Activated T-helper 1 cell treated with Interleukin-2 at 50 U/mL for 16 hours (primary cell): ENCODE measurements at regions not wholly inside any gene's neighbourhood (a gene's known extent, or its start where the extent isn't known, plus 50 kb on each side); places are given as distances from the start of the nearest gene placed in this dataset.

ENCODE experiments used
- DNase-seq: peaks from one replicate; pipeline ENCODE4 v3.0.0-alpha.2; 2020; ENCODE audit warnings: low read depth

- DNase-seq = no peak
These were observed 139.1 kb upstream of the GSE1 start for GRCh38 chr16:85473909-85474620.

- no peak for DNase-seq
These were observed 138.4 kb upstream of the GSE1 start for GRCh38 chr16:85474621-85475217.

GRCh38 chr16:85475233-85475632 is 137.9 kb upstream of the GSE1 start:
- DNase-seq = no peak

GRCh38 chr16:85475691-85476300 is 137.3 kb upstream of the GSE1 start:
- DNase-seq = no peak

DNA sequence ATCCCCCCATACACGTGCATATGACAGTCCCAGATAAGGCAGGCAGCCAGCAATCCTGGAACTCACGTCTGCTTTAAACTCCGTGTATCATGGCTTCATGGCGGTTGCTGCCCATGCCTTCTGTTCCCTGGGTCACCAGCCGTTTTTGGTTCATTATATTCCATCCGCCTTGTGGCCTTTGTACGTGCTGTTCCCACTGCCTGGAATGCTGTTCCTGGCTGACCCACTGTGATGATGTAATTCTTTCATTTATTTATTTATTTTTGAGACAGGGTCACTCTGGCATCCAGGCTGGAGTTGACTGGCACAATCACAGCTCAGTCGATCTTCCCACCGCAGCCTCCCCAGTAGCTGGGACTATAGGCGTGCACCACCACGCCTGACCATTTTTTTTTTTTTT is 136.7 kb upstream of the GSE1 start:
- DNase-seq = no peak

DNA sequence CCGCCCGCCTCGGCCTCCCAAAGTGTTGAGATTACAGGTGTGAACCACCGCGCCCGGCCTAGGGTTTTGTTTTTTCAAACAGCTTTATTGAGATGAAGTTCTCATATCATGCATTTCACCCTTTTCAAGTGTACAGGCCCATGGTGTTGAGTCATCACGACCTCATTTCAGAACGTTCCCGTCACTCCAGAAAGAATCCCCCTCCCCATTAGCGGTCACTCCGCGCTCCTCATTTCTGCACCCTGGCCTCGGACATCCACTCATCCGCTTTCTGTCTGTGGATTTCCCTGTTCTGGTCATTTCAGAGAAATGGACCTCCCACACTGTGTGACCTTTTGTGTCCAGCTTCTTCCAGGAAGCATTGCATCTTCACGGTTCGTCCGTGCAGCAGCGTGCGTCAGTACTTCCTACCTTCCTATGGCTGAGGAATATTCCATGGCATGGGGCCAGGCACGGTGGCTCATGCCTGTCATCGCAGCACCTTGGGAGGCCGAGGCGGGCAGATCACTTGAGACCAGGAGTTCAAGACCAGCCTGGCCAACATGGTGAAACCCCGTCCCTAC is 135.2 kb upstream of the GSE1 start:
- DNase-seq = no peak

GRCh38 chr16:85479972-85480726 is 133.0 kb upstream of the GSE1 start:
- no peak for DNase-seq

DNA sequence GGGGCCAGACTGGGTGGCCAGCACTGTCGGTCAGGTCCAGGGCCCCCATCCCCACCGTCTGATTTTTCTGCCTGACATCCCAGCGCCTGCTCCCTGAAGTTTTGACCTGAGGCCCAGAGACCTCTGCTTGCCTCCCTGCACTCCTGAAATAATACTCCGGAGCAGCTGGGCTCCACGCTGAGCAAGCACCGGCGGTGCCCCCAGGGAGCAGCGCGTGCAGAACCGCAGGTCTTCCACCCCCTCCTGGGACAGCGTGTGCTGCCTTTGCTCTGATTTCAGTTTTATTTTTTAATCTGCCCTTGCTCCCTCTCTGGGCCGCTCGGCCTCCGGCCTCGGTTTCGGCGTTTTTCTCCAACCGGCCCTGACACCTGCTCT is 132.4 kb upstream of the GSE1 start:
- no peak for DNase-seq

DNA sequence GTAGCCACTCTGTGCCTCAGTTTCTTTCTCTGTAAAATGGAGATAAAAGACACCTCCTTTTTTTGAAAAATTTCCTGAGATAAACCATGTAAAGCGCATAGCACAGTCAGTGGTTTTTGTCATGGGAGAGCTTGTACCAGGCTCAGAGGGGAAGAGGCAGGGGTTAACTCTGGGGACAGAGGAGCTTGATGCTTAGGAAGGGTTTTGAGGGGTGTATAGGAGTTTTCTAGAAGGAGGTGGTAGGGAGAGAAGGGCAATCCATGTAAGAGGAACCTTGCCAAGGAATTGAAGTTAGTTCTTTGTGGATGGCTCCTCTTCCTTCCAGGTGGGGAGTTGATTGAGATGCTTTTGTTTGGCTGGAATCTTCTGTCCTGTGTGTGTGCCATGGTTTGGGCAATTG is 131.9 kb upstream of the GSE1 start:
- no peak for DNase-seq

- DNase-seq = no peak
These were observed 131.4 kb upstream of the GSE1 start for GRCh38 chr16:85481738-85482137.

GRCh38 chr16:85483424-85483823 is 129.7 kb upstream of the GSE1 start:
- no peak for DNase-seq

- DNase-seq = no peak
These were observed 128.5 kb upstream of the GSE1 start for GRCh38 chr16:85484347-85485300.

- no peak for DNase-seq
These were observed 127.7 kb upstream of the GSE1 start for GRCh38 chr16:85485379-85485778.

DNA sequence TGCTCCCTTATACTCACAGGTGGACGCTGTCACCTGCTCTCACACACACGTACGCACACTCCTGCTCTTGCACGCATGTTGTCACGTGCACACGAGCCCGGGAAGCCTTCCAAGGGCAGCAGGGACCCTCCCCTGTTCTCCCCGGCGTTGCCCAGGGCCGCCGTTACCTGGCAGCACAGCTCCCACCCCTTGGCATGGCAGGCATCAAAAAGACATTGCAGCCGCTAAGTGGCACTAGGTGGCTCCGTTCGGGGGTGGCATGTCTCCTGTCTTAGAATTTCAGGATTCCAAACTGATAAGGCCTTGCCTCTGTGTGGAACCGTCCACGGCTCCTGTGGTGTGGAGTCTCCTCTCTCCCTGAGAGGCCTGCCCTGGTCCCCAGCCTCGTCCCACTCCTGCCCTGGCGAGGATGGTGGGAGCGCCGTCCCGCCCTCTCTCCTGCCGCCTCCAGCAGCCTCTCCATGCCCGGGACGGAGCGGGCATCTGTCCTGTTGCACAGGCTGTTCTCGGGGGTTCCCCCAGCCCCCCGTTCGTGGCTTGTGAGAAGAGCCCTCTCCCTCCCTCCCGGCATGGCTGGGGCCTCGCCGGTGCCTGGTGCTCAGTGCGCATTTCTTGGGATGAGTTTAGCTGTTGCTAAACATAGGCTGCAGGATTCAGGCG is 126.7 kb upstream of the GSE1 start:
- no peak for DNase-seq

DNA sequence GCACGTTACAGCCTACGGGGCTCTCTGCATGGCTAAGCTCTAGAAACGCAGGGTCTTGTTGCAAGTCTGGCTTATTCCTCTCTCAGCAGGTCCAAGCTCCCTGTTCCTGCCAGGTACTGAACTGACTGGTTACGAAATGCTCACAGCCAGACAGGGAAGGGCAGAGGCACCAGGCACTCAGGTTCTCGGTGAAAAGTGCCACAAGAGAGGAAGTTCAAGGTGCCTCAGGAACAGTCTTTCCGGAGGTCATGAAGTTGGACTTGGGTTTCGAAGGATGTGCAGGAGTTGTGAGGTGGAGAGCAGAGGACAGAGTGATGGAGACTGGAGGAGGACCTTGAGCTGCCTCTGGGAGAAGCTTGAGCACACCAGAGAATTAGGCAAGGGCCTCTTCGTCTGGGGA is 124.7 kb upstream of the GSE1 start:
- no peak for DNase-seq

GRCh38 chr16:85490407-85491057 is 122.6 kb upstream of the GSE1 start:
- DNase-seq = no peak

DNA sequence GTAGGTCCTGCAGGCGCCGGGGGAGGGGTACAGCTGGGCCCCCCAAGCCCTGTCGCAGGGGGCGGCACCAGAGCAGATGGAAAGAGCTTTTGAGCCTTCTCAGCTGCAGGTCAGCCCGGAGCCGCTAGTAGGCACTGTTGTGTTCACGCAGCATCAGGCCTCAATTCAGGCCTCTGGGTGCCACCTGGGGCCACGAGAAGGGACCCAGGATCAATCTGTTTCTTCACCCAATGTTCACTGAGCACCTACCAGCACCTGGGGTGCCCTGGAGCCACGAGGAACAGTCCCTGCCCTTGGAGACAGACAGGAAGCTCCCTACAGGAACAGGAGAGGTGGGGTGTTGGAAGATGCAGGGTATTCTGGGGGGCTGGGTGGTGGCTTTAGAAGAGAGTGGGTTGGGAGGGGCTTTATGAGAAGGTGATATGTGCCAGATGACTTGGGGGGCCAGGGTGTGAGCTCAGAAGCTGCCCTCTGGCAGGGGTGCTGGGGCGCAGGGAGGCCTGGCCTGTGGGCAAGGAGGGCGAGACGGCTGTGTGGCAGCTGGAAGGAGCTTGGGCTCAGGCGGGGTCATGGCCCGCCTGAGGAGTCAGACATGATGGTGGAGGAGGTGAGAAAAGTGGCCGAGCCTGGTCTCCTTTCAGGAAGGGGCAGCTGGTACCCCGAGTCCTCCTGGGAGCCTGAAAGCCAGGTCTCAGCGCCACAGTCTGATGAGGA is 121.9 kb upstream of the GSE1 start:
- no peak for DNase-seq

- no peak for DNase-seq
These were observed 121.3 kb upstream of the GSE1 start for GRCh38 chr16:85491798-85492294.

DNA sequence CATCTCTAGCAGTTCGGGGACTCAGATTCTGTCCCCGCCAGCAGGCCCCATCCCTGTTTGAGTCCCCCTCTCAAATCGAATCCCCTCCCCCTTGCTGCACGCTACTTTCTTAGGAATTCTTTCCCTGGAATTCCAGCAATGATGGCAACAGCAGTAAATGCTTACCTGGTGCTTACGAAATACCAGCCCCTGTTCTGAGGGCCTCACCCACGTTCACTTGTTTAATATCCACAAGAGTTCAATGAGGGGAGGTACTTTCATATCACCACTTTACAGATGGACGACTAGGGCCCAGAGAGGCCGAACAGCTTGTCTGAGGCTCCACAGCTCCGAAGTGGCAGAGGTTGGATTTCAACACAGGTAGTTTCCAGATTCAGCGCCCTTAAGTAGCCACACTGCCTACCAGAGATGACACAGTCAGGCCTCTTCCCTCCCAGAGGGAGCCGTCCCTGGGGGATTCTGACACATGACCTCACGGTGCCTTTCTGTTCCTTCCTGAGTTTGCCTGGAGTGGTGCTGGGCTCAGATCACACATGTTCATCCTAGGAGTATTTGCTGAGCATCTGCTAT is 120.7 kb upstream of the GSE1 start:
- DNase-seq = no peak
